ENCODE measurements at regions not wholly inside any gene's neighbourhood (a gene's known extent, or its start where the extent isn't known, plus 50 kb on each side); places are given as distances from the start of the nearest gene placed in this dataset.

DNA sequence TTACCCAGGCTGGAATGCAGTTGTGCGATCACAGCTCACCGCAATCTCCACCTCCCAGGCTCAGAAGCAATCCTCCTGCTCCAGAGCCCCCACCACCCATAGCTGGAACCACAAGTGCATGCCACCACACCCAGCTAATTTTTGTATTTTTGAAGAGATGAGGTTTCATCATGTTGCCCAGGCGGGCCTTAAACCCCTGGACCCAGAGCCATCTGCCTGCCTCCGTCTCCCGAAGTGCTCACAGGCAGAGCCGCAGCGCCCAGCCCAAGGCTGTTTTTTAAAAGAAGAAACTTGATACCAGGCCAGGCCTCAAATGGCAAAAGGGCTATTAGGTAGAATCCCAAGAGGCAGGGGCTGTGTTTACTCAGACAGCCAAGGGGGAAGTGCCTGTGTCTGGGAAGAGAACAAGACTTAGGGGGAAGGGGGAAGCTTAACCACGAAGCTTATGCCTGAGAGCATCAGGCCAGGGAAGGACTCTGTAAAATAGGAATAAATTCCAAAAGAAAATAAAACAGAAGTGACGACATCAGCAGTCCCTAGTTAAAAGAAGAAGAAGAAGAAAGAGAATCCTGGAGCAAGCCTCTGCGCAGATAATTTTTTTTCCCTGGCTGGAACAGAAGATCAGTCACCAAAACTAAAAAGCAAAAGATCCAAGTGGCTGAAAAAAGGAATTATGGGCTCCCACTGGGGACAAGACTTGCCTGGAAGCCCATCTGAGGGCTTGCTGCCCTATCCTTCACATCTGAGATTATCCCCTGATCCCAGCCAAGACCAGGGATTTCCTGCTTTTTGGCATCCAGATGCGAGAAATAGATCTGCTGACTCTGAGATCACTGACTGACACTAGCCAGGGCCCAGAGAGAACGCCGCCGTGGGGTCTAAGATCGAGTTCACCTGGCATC, 170.5 kb downstream of the NDUFA12 start:
- TF ChIP-seq, protein P1, sequence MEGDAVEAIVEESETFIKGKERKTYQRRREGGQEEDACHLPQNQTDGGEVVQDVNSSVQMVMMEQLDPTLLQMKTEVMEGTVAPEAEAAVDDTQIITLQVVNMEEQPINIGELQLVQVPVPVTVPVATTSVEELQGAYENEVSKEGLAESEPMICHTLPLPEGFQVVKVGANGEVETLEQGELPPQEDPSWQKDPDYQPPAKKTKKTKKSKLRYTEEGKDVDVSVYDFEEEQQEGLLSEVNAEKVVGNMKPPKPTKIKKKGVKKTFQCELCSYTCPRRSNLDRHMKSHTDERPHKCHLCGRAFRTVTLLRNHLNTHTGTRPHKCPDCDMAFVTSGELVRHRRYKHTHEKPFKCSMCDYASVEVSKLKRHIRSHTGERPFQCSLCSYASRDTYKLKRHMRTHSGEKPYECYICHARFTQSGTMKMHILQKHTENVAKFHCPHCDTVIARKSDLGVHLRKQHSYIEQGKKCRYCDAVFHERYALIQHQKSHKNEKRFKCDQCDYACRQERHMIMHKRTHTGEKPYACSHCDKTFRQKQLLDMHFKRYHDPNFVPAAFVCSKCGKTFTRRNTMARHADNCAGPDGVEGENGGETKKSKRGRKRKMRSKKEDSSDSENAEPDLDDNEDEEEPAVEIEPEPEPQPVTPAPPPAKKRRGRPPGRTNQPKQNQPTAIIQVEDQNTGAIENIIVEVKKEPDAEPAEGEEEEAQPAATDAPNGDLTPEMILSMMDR (IDR thresholded peaks at IDR 0.05; ENCODE audit: low read length) = no peak
- TF ChIP-seq EZH2 (IDR thresholded peaks at IDR 0.05; ENCODE audit: borderline replicate concordance, low read length) = no peak
